AG04450 (cell line): ENCODE measurements at regions not wholly inside any gene's neighbourhood (a gene's known extent, or its start where the extent isn't known, plus 50 kb on each side); places are given as distances from the start of the nearest gene placed in this dataset.

Experiments used
- CTCF ChIA-PET: fragments of 300-600, 350-600 bp; formaldehyde crosslinking; extraction: SDS; loops from one replicate; lab custom pipeline; 2022; ENCODE audit warnings: antibody characterized with exemption, inconsistent platforms; lab: Charles Lee
- POLR2A ChIA-PET: fragments of 350-600 bp; formaldehyde crosslinking; extraction: SDS; loops from one replicate; lab custom pipeline; 2021; ENCODE audit warnings: antibody characterized with exemption, inconsistent platforms; lab: Yijun Ruan, JAX
- DNase-seq: peaks from one replicate; pipeline ENCODE4 v3.0.0-alpha.2; 2011; ENCODE audit warnings: low read depth, low spot score
- H3K27ac ChIP-seq: one replicate; pipeline ENCODE4 v1.5.1; 2012; ENCODE audit warnings: low read depth, low read length, control low read depth
- H3K27me3 ChIP-seq: one replicate; pipeline ENCODE4 v1.6.0; 2012; ENCODE audit warnings: low read length; ENCODE audit not compliant: control insufficient read depth, insufficient read depth
- H3K4me3 ChIP-seq: 2 replicates; pipeline ENCODE4 v1.5.1; 2011; ENCODE audit warnings: mild to moderate bottlenecking, low read depth, low read length, control low read depth
- H3K9me3 ChIP-seq: 2 replicates; pipeline ENCODE4 v1.5.1; 2012; ENCODE audit warnings: low read length; ENCODE audit not compliant: control insufficient read depth, insufficient read depth
- CTCF ChIP-seq: IDR thresholded peaks from 2 replicates; pipeline ENCODE4 v1.5.1; 2011; ENCODE audit warnings: low read depth, low read length, control low read depth, inconsistent platforms

GRCh38 chr16:76612497-76612896 is 335.3 kb downstream of the CNTNAP4 start:
- Histone ChIP-seq H3K9me3 (no peaks in the 10 kb centered on the region), H3K27me3 (no peaks in the 10 kb centered on the region), H3K27ac (no peak overlapping the region), H3K4me3 (no peak overlapping the region)
- no peak for DNase-seq
- POLR2A ChIA-PET: no interaction called here
- CTCF ChIA-PET: no interaction called here
- TF ChIP-seq CTCF: no peak

- ChIA-PET CTCF (no interaction called here), POLR2A (no interaction called here)
- H3K27ac ChIP-seq: no peak overlapping the region
- no peaks in the 10 kb centered on the region for H3K27me3 ChIP-seq
- no peak overlapping the region for H3K4me3 ChIP-seq
- DNase-seq: no peak
- no peaks in the 10 kb centered on the region; the same call in 1 of the 2 replicates for H3K9me3 ChIP-seq
- TF ChIP-seq CTCF: no peak
Measured at GRCh38 chr16:76614269-76614668, 337.1 kb downstream of the CNTNAP4 start.

- ChIA-PET CTCF (no interaction called here), POLR2A (no interaction called here)
- H3K9me3 ChIP-seq: no peaks in the 10 kb centered on the region; the same call in 1 of the 2 replicates
- H3K27ac ChIP-seq: no peak overlapping the region
- H3K4me3 ChIP-seq: no peak overlapping the region
- no peaks in the 10 kb centered on the region for H3K27me3 ChIP-seq
- no peak for TF ChIP-seq CTCF
- no peak for DNase-seq
Measured at GRCh38 chr16:76622876-76623275, 345.7 kb downstream of the CNTNAP4 start.

GRCh38 chr16:76634847-76635697 is 357.9 kb downstream of the CNTNAP4 start:
- CTCF ChIA-PET: no interaction called here
- Histone ChIP-seq H3K27me3 (no peaks in the 10 kb centered on the region), H3K9me3 (peaks cover 3% of the 10 kb centered on the region), H3K4me3 (no peak overlapping the region), H3K27ac (no peak overlapping the region)
- no peak for DNase-seq
- no peak for TF ChIP-seq CTCF
- POLR2A ChIA-PET: no interaction called here

- no peak overlapping the region for H3K4me3 ChIP-seq
- DNase-seq: no peak
- peak; percentile 40 for TF ChIP-seq CTCF
- ChIA-PET POLR2A (no interaction called here), CTCF (no interaction called here)
- H3K9me3 ChIP-seq: peaks cover 3% of the 10 kb centered on the region; the same call in 1 of the 2 replicates
- H3K27ac ChIP-seq: no peak overlapping the region
- no peaks in the 10 kb centered on the region for H3K27me3 ChIP-seq
Measured at GRCh38 chr16:76639685-76640289, 362.6 kb downstream of the CNTNAP4 start.
